ENCODE measurements at regions not wholly inside any gene's neighbourhood (a gene's known extent, or its start where the extent isn't known, plus 50 kb on each side); places are given as distances from the start of the nearest gene placed in this dataset.

- TF ChIP-seq CTCF (IDR thresholded peaks at IDR 0.05; ENCODE audit: insufficient read depth, low read length, poor library complexity, severe bottlenecking) (no peak), EZH2phosphoT487 (conservative IDR thresholded peaks at IDR 0.05; ENCODE audit: low read length) (no peak)
Measured at GRCh38 chr11:29389793-29390192, 627.0 kb downstream of the KCNA4 start.

Data from SU-DHL-6 (cell line).